Fibroblast of lung (primary cell): ENCODE measurements at regions not wholly inside any gene's neighbourhood (a gene's known extent, or its start where the extent isn't known, plus 50 kb on each side); places are given as distances from the start of the nearest gene placed in this dataset.

Experiments used
- EZH2 ChIP-seq: IDR thresholded peaks from 2 replicates; pipeline ENCODE4 v1.5.1; 2012; ENCODE audit warnings: low read length, control low read depth, mild to moderate bottlenecking; ENCODE audit errors: missing control alignments
- TF ChIP-seq, protein P1 (sequence below), 2 donors: IDR thresholded peaks in 1 of 2; conservative IDR thresholded peaks in 1 of 2; 1 replicate in 1 of 2; 2 replicates in 1 of 2; pipeline ENCODE4 v1.5.1; 2011 to 2012; ENCODE audit warnings: low read length in 2 of 2, control low read depth in 1 of 2, inconsistent platforms in 1 of 2, low read depth in 1 of 2, mild to moderate bottlenecking in 1 of 2

- TF ChIP-seq, protein P1, sequence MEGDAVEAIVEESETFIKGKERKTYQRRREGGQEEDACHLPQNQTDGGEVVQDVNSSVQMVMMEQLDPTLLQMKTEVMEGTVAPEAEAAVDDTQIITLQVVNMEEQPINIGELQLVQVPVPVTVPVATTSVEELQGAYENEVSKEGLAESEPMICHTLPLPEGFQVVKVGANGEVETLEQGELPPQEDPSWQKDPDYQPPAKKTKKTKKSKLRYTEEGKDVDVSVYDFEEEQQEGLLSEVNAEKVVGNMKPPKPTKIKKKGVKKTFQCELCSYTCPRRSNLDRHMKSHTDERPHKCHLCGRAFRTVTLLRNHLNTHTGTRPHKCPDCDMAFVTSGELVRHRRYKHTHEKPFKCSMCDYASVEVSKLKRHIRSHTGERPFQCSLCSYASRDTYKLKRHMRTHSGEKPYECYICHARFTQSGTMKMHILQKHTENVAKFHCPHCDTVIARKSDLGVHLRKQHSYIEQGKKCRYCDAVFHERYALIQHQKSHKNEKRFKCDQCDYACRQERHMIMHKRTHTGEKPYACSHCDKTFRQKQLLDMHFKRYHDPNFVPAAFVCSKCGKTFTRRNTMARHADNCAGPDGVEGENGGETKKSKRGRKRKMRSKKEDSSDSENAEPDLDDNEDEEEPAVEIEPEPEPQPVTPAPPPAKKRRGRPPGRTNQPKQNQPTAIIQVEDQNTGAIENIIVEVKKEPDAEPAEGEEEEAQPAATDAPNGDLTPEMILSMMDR (conservative IDR thresholded peaks at IDR 0.05 in 1 of 2, IDR thresholded peaks at IDR 0.05 in 1 of 2; ENCODE audit: low read depth in 1 of 2, low read length in 2 of 2): no peak
- no peak for TF ChIP-seq EZH2
Measured at GRCh38 chr22:48557473-48557872, 1270.2 kb downstream of the BRD1 start.
